Thyroid gland (tissue), 4 donors: ENCODE measurements at regions not wholly inside any gene's neighbourhood (a gene's known extent, or its start where the extent isn't known, plus 50 kb on each side); places are given as distances from the start of the nearest gene placed in this dataset.

Experiments used
- DNase-seq, 2 donors: peaks; one replicate each; pipeline ENCODE4 v3.0.0-alpha.2; 2019
- H3K27ac ChIP-seq, 3 donors: fragments of 200-600 bp; sonication (generic); 1 replicate in 2 of 3; 2 replicates in 1 of 3; pipeline ENCODE4 v1.5.1; 2016 to 2019; ENCODE audit warnings: mild to moderate bottlenecking in 1 of 3, moderate library complexity in 1 of 3
- H3K27me3 ChIP-seq: fragments of 200-600 bp; sonication (generic); one replicate; pipeline ENCODE4 v1.5.1; 2019
- H3K36me3 ChIP-seq, 2 donors: fragments of 200-600 bp; sonication (generic); one replicate each; pipeline ENCODE4 v1.5.1; 2016 to 2019
- H3K4me1 ChIP-seq, 2 donors: fragments of 200-600 bp; sonication (generic); one replicate each; pipeline ENCODE4 v1.5.1; 2017 to 2019
- H3K4me3 ChIP-seq, 3 donors: fragments of 200-600 bp; sonication (generic); replicated peaks in 1 of 3; 1 replicate in 2 of 3; 2 replicates in 1 of 3; pipeline ENCODE4 v1.5.1; 2016; ENCODE audit warnings: mild to moderate bottlenecking in 1 of 3
- H3K9me3 ChIP-seq: fragments of 200-600 bp; sonication (generic); one replicate; pipeline ENCODE4 v1.5.1; 2017
- POLR2A ChIP-seq, 2 donors: fragments of 450-650 bp; IDR thresholded peaks; one replicate each; pipeline ENCODE4 v1.6.1; 2017; ENCODE audit warnings: antibody characterized with exemption in 2 of 2, mild to moderate bottlenecking in 2 of 2, moderate library complexity in 1 of 2
- WGBS, 2 donors: methylation state at CpG; one replicate each; pipeline ENCODE4 v1.1.5; 2017; 5-methylcytosine and 5-hydroxymethylcytosine counted together
- intact Hi-C: fragments of 100-400 bp; cut with DNase I; formaldehyde crosslinking; loops from one replicate; pipeline ENCODE4 v1.15.1; 2023
- TF ChIP-seq, protein P1 (sequence below), 6 experiments: fragments of 200-600 bp in 3 of 6; fragments of 450-650 bp in 3 of 6; sonication (generic) in 3 of 6; IDR thresholded peaks; one replicate each; pipeline ENCODE4 v1.5.1; 2016 to 2019; ENCODE audit warnings: antibody characterized with exemption in 6 of 6, mild to moderate bottlenecking in 2 of 6, inconsistent platforms in 1 of 6, moderate library complexity in 1 of 6

DNA sequence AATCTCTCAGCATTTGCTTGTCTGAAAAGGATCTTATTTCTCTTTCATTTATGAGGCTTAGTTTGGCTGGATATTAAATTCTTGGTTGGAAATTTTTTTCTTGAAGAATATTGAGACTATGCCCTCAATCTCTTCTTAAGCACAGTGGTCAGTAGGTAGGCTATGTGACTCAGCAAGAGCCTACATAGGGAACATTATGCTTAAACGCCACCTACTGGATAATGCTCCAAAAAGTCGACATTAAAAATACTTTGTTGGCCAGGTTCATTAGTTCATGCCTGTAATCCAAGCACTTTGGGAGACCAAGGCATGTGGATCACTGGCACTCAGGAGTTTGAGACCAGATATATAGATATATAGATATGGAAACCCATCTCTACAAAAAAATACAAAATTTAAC, 678.0 kb upstream of the USP24 start:
- no peak for TF ChIP-seq POLR2A (IDR thresholded peaks at IDR 0.05)
- TF ChIP-seq, protein P1, sequence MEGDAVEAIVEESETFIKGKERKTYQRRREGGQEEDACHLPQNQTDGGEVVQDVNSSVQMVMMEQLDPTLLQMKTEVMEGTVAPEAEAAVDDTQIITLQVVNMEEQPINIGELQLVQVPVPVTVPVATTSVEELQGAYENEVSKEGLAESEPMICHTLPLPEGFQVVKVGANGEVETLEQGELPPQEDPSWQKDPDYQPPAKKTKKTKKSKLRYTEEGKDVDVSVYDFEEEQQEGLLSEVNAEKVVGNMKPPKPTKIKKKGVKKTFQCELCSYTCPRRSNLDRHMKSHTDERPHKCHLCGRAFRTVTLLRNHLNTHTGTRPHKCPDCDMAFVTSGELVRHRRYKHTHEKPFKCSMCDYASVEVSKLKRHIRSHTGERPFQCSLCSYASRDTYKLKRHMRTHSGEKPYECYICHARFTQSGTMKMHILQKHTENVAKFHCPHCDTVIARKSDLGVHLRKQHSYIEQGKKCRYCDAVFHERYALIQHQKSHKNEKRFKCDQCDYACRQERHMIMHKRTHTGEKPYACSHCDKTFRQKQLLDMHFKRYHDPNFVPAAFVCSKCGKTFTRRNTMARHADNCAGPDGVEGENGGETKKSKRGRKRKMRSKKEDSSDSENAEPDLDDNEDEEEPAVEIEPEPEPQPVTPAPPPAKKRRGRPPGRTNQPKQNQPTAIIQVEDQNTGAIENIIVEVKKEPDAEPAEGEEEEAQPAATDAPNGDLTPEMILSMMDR (IDR thresholded peaks at IDR 0.05) = no peak
- 48 to 63% methylated on average over 2 of the region's 2 CpGs for WGBS, 2 donors

DNA sequence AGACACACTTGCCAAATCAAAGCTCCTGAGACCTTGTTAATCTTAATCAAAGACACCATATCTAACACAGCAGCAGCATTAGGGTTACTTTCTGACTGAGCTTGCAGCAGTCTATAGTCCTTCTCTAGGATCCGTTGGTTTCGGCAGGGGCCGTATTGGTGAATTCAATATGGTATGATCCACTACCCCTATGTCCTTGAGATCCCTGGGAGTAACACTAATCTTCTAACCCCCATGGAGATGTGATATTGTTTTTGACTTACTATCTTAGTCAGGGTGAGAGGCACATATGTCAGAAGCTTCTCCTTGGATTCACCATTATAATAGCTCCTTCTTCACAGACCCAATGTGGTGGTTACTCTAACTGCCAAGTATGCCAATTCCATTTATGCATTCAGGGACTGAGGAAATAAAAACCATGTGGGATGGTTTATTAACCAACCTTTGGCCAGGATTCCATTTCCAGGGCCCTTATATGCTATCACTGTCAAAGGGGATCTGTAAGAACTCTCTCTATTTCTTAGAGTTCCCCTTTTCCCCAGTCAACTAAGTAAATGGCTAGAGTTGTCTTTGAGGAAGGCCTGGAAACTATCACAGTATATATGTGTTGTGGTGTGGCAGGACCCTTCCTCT, 673.6 kb upstream of the USP24 start:
- TF ChIP-seq, protein P1 (IDR thresholded peaks at IDR 0.05) = no peak
- no peak for TF ChIP-seq POLR2A (IDR thresholded peaks at IDR 0.05)
- DNase-seq = no peak
- intact Hi-C loops = no loop called here
- no peaks in the 10 kb centered on the region for H3K4me1 ChIP-seq
- H3K27me3 ChIP-seq = no peaks in the 10 kb centered on the region
- 97 to 98% methylated on average over 3 of the region's 3 CpGs for WGBS, 2 donors
- no peak overlapping the region for H3K4me3 ChIP-seq
- no peaks in the 10 kb centered on the region for H3K9me3 ChIP-seq
- no peaks in the 10 kb centered on the region for H3K36me3 ChIP-seq
- H3K27ac ChIP-seq = no peak overlapping the region

More for the DNA sequence above, 678.0 kb upstream of the USP24 start:
- Histone ChIP-seq H3K4me3 (no peak overlapping the region), H3K27ac (no peak overlapping the region), H3K9me3 (no peaks in the 10 kb centered on the region), H3K36me3 (no peaks in the 10 kb centered on the region), H3K4me1 (no peaks in the 10 kb centered on the region), H3K27me3 (no peaks in the 10 kb centered on the region)
- intact Hi-C loops = no loop called here
- DNase-seq = no peak

DNA sequence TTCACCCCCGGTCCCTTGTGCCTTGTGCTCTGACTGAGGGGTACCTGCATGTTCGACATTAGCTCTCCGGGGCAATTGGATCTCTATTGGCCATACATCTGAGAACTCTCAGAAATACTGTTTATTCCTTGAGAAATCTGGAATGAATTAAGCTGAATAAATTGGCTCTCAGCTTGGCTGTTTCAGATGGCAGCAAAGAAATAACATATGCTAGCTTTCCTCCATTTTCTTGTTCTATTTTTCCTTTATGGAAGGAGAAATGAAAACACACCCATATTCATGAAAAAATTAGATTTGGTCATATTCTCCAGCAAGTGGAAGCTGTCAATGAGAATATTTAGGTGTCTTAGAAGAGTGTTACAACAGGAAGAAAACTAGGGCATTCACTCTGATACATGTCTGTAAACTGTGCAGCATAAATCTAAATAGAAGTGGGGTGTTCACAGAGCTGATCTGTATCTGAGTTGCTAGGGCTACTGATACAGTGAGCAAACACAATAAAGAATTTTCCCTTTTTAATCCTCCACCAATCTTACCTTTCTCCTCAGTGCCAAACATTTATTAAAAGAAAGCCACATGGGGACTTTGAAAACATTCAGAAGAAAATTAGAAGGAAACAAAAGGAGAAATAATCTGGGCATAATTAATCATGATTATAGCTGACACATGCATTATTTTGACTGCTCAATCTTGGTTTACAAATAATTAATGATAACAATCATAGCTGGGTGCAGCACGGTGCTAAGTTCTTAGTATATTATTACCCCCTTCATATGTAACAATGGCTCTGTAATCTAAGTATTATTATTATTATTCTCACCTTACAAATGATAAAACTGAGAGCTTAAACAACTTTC, 671.9 kb upstream of the USP24 start:
- no peaks in the 10 kb centered on the region for H3K4me1 ChIP-seq
- no peaks in the 10 kb centered on the region for H3K36me3 ChIP-seq
- no peaks in the 10 kb centered on the region for H3K9me3 ChIP-seq
- TF ChIP-seq, protein P1 (IDR thresholded peaks at IDR 0.05) = no peak
- TF ChIP-seq POLR2A (IDR thresholded peaks at IDR 0.05) = no peak
- intact Hi-C loops = no loop called here
- no peak for DNase-seq
- no peak overlapping the region for H3K4me3 ChIP-seq
- WGBS, 2 donors = 76 to 90% methylated on average over 4 of the region's 4 CpGs
- no peak overlapping the region for H3K27ac ChIP-seq
- no peaks in the 10 kb centered on the region for H3K27me3 ChIP-seq

DNA sequence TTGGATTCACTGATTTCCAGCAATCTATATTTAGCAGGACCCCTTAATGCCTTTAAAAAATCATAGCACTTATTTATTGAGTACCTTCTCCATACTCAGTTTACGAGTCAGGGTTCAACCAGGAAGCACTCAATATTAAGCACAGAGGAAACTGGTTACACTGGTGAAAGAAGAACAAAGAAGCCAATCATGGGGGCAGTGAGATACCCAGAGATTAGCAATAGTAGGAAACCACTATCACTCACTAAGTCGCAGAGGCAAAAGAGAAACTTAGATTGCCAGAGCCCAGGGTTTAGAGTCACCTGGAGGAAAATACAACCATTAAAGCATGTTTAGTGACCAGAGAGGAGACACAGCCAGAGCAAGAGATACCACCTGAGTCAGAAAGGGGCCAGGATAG, 670.5 kb upstream of the USP24 start:
- Histone ChIP-seq H3K4me3 (no peak overlapping the region), H3K9me3 (no peaks in the 10 kb centered on the region), H3K27me3 (no peaks in the 10 kb centered on the region), H3K27ac (no peak overlapping the region), H3K36me3 (no peaks in the 10 kb centered on the region), H3K4me1 (no peaks in the 10 kb centered on the region)
- DNase-seq = no peak
- WGBS, 2 donors = 88 to 91% methylated on average over 2 of the region's 2 CpGs
- intact Hi-C loops = no loop called here
- no peak for TF ChIP-seq POLR2A (IDR thresholded peaks at IDR 0.05)
- TF ChIP-seq, protein P1 (IDR thresholded peaks at IDR 0.05) = no peak

DNA sequence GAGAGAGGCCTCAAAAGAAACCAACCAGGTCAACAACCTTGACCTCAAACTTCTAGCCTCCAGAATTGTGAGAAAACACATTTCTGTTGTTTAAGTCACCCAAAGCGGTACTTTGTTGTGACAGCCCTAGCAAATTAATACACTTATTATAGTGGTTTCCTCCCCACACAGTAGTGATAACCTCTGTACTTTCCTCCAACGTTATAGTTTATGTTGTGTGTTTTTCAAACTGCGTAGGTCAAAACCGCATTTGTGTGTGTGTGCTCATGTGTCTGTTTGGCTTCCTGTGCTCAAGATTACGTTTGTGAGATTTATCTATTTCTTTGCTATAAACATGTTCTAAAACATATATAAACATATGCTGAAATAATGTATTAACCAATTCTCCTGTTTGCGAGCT, 667.8 kb upstream of the USP24 start:
- peaks cover 0 to 1% of the 10 kb centered on the region in 2 donors for H3K4me1 ChIP-seq
- no peaks in the 10 kb centered on the region for H3K36me3 ChIP-seq
- no peak overlapping the region for H3K4me3 ChIP-seq
- DNase-seq = no peak
- intact Hi-C loops = no loop called here
- TF ChIP-seq, protein P1 (IDR thresholded peaks at IDR 0.05) = no peak
- TF ChIP-seq POLR2A (IDR thresholded peaks at IDR 0.05) = no peak
- no peak overlapping the region for H3K27ac ChIP-seq
- H3K9me3 ChIP-seq = no peaks in the 10 kb centered on the region
- WGBS, 2 donors = 85 to 94% methylated on average over 6 of the region's 6 CpGs
- no peaks in the 10 kb centered on the region for H3K27me3 ChIP-seq
